ENCODE measurements at regions not wholly inside any gene's neighbourhood (a gene's known extent, or its start where the extent isn't known, plus 50 kb on each side); places are given as distances from the start of the nearest gene placed in this dataset.

DNA sequence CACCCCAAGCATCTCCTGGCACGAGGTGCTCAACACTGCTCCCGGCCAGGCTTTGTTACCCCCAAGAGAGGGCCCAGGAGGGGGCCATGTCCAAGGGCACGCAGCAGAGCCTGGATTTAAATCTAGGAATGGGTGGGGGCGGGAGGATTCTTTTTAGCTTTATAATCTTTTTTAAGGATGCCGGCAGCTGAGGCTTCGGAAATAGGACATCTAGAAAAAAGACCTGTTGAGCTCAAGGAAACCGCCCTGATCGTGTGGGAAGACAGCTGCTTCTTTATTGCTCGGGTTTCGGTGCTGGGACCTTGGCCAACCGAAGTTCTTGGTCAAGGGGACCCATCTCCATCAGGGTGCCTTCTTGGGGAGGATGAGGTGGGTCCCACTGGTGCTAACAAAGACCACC lies 317.9 kb downstream of the CTTN start:
- intact Hi-C loops (cut with DNase I), result no loop called here
- Histone ChIP-seq H3K36me3 (no peaks in the 10 kb centered on the region), H3K27me3 (no peaks in the 10 kb centered on the region), H3K4me3 (no peak overlapping the region), H3K9me3 (no peaks in the 10 kb centered on the region), H3K27ac (no peak overlapping the region), H3K4me1 (ENCODE audit: insufficient read depth) (no peaks in the 10 kb centered on the region)
- 68 to 76% (median 76%) methylated on average over 11 of the region's 11 CpGs for WGBS, 3 donors
- no peak for DNase-seq
- TF ChIP-seq POLR2A (IDR thresholded peaks at IDR 0.05) (no peak), EP300 (IDR thresholded peaks at IDR 0.05) (no peak)
- TF ChIP-seq, protein P1, sequence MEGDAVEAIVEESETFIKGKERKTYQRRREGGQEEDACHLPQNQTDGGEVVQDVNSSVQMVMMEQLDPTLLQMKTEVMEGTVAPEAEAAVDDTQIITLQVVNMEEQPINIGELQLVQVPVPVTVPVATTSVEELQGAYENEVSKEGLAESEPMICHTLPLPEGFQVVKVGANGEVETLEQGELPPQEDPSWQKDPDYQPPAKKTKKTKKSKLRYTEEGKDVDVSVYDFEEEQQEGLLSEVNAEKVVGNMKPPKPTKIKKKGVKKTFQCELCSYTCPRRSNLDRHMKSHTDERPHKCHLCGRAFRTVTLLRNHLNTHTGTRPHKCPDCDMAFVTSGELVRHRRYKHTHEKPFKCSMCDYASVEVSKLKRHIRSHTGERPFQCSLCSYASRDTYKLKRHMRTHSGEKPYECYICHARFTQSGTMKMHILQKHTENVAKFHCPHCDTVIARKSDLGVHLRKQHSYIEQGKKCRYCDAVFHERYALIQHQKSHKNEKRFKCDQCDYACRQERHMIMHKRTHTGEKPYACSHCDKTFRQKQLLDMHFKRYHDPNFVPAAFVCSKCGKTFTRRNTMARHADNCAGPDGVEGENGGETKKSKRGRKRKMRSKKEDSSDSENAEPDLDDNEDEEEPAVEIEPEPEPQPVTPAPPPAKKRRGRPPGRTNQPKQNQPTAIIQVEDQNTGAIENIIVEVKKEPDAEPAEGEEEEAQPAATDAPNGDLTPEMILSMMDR (IDR thresholded peaks at IDR 0.05), result no peak

DNA sequence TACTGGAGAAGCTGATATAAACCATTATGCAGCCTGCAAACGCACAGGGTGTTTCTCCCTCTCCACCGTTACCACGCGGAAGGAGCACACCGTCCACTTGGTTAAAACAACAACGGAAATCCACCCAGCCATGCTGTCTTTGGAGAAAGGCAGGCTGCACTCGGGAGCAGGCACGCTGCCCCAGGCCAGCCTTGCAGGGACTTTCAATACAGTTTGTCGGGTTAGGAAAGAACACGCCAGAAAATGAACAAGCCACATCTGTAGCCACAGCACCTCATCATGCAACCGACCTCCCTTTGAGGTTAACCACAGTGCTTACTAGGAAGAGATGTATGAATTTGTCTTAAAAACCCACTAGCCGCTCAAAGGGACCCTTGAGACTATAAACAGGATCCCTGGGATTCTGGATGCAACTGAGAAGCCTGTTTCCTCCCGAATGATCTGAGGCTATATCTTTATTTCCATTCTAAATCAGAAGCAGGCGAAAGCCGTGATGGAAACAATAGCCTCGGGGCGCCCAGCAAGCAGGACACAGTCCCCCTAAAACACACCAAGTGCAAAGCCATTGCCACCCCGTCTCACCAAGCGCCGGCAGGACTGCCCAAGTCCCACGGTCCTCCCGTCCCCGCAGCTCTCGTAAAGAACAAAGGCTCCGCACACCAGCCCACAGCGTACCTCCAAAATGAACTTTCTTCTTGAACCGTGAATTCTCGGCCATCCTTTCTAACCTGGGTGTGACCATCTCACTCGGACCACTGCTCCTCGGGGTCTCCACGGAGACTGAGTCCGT lies 318.9 kb downstream of the CTTN start:
- intact Hi-C loops (cut with DNase I), result no loop called here
- H3K4me1 ChIP-seq (ENCODE audit: insufficient read depth), result no peaks in the 10 kb centered on the region
- no peak for TF ChIP-seq POLR2A (IDR thresholded peaks at IDR 0.05)
- TF ChIP-seq EP300 (IDR thresholded peaks at IDR 0.05), result no peak
- TF ChIP-seq, protein P1 (IDR thresholded peaks at IDR 0.05), result no peak

DNA sequence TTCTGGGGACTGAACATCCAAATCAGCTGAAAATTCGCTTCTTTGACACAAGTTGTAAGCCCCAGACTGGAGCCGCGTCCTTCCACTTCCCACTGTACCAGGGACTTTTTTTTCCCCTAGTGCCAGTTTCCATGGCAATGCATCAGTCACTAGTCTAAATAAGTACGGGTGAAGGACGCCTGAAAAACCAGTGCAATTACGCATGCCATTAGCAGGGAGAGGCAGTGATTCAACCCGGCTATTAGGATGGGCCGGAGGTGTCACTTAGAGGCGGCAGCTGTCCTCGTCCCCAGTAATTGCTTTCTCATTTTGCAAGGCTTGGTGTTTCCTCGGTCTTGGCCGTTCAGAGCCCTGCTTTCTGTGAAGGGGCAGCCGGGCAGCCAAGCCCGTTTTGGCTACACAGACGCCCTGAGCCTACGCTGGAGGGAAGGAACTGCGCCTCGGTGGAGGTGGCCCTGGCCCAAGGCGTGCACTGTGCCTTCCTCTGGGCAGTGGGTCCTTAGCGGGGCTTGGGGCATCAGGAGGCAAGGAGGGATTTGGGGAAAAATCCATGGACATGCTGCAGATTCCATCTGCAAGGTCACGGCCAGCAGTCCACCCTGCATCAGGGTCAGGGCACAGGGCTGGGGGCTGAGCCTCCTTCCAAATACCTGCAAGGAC lies 319.7 kb downstream of the CTTN start:
- 30 to 35% (median 34%) methylated on average over 21 of the region's 21 CpGs for WGBS, 3 donors
- TF ChIP-seq EP300 (IDR thresholded peaks at IDR 0.05) (no peak), POLR2A (IDR thresholded peaks at IDR 0.05) (no peak)
- TF ChIP-seq, protein P1 (IDR thresholded peaks at IDR 0.05), result no peak
- no peak overlapping the region for H3K4me3 ChIP-seq
- intact Hi-C loops (cut with DNase I), result no loop called here
- H3K4me1 ChIP-seq (ENCODE audit: insufficient read depth), result no peaks in the 10 kb centered on the region
- H3K36me3 ChIP-seq, result no peaks in the 10 kb centered on the region
- DNase-seq, result no peak
- H3K27ac ChIP-seq, result no peak overlapping the region
- no peaks in the 10 kb centered on the region for H3K27me3 ChIP-seq
- H3K9me3 ChIP-seq, result no peaks in the 10 kb centered on the region

More for the DNA sequence above, 318.9 kb downstream of the CTTN start:
- no peak for DNase-seq
- H3K27ac ChIP-seq, result no peak overlapping the region
- H3K27me3 ChIP-seq, result no peaks in the 10 kb centered on the region
- H3K4me3 ChIP-seq, result no peak overlapping the region
- no peaks in the 10 kb centered on the region for H3K9me3 ChIP-seq
- 76 to 79% (median 79%) methylated on average over 32 of the region's 32 CpGs for WGBS, 3 donors
- no peaks in the 10 kb centered on the region for H3K36me3 ChIP-seq

DNA sequence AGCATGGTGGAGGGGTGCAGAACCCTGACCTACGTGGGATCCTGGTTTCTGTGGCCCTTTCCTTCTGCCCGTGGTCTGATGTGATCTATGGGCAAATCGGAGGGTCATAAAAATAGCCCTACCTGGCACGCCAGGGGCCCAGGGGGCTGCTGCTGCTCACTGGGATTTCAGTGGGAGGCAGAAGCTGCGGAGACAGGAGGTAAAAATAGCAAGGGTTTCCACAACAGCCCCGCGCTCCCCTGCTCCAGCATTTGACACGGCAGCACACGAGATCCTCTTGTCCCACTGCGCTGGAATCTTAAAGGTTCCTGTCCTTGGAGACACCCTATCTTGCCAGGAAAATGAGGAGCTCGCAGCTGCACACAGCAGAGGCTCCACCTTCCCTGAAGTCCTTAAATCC lies 321.2 kb downstream of the CTTN start:
- Histone ChIP-seq H3K36me3 (no peaks in the 10 kb centered on the region), H3K27me3 (no peaks in the 10 kb centered on the region), H3K27ac (no peak overlapping the region), H3K4me1 (ENCODE audit: insufficient read depth) (no peaks in the 10 kb centered on the region), H3K9me3 (no peaks in the 10 kb centered on the region), H3K4me3 (no peak overlapping the region)
- whole genome bisulfite sequencing, 3 donors, result 14 to 46% (median 18%) methylated on average over 11 of the region's 11 CpGs
- intact Hi-C loops (cut with DNase I), result no loop called here
- DNase-seq, result no peak
- TF ChIP-seq EP300 (IDR thresholded peaks at IDR 0.05) (no peak), POLR2A (IDR thresholded peaks at IDR 0.05) (no peak)
- TF ChIP-seq, protein P1 (IDR thresholded peaks at IDR 0.05), result no peak

Data from ovary (tissue), 7 donors.